ENCODE measurements at regions not wholly inside any gene's neighbourhood (a gene's known extent, or its start where the extent isn't known, plus 50 kb on each side); places are given as distances from the start of the nearest gene placed in this dataset.

GRCh38 chr3:18807593-18807992, 340.7 kb upstream of the KCNH8 start:
- Mint-ChIP-seq H3K36me3 (no peaks in the 10 kb centered on the region), H3K9me3 (peaks cover 0 to 3% (median 0%) of the 10 kb centered on the region in 7 donors), H3K4me1 (no peaks in the 10 kb centered on the region), H3K27me3 (ENCODE audit: low read depth in 3 of 3) (no peaks in the 10 kb centered on the region), H3K27ac (no peak overlapping the region), H3K4me3 (no peak overlapping the region)
- no peak overlapping the region for H3K4me3 ChIP-seq (replicated peaks in 1 of 3; ENCODE audit: low read depth in 2 of 3, low read length in 3 of 3)
- intact Hi-C loops (cut with micrococcal nuclease) = no loop called here
- no peaks in the 10 kb centered on the region for H3K4me1 ChIP-seq (ENCODE audit: control insufficient read depth in 1 of 2, insufficient read depth in 2 of 2, low read length in 2 of 2)
- H3K27me3 ChIP-seq (ENCODE audit: control insufficient read depth in 2 of 2, insufficient read depth in 2 of 2, low read length in 2 of 2) = no peaks in the 10 kb centered on the region
- H3K9me3 ChIP-seq (replicated peaks in 1 of 2; ENCODE audit: control insufficient read depth in 1 of 2, insufficient read depth in 1 of 2, low read length in 2 of 2) = no peaks in the 10 kb centered on the region
- WGBS (ENCODE audit: insufficient coverage) = 100% methylated on average over 1 of the region's 3 CpGs
- no peaks in the 10 kb centered on the region for H3K79me2 ChIP-seq (ENCODE audit: insufficient read depth, low read length)
- no peak overlapping the region for H3K9ac ChIP-seq (ENCODE audit: insufficient read depth, low read length, poor library complexity, severe bottlenecking)
- no peak overlapping the region for H2AFZ ChIP-seq (ENCODE audit: insufficient read depth, low read depth, low read length, poor library complexity, severe bottlenecking)
- H4K20me1 ChIP-seq (ENCODE audit: insufficient read depth, low read length) = no peaks in the 10 kb centered on the region
- DNase-seq = no peak
- H3K36me3 ChIP-seq (replicated peaks in 1 of 2; ENCODE audit: control insufficient read depth in 1 of 2, insufficient read depth in 2 of 2, low read length in 2 of 2) = no peaks in the 10 kb centered on the region
- no peak for TF ChIP-seq CTCF (IDR thresholded peaks at IDR 0.05)
- H3K4me2 ChIP-seq (replicated peaks; ENCODE audit: extremely low read depth, low read length, poor library complexity, severe bottlenecking) = no peak overlapping the region
- H3K27ac ChIP-seq (ENCODE audit: low read depth in 1 of 2, low read length in 2 of 2) = no peak overlapping the region

- Histone ChIP-seq H3K36me3 (replicated peaks in 1 of 2; ENCODE audit: control insufficient read depth in 1 of 2, insufficient read depth in 2 of 2, low read length in 2 of 2) (no peaks in the 10 kb centered on the region), H3K79me2 (ENCODE audit: insufficient read depth, low read length) (no peaks in the 10 kb centered on the region), H3K4me3 (replicated peaks in 1 of 3; ENCODE audit: low read depth in 2 of 3, low read length in 3 of 3) (no peak overlapping the region), H3K4me1 (ENCODE audit: control insufficient read depth in 1 of 2, insufficient read depth in 2 of 2, low read length in 2 of 2) (no peaks in the 10 kb centered on the region), H3K27ac (ENCODE audit: low read depth in 1 of 2, low read length in 2 of 2) (no peak overlapping the region), H3K27me3 (ENCODE audit: control insufficient read depth in 2 of 2, insufficient read depth in 2 of 2, low read length in 2 of 2) (no peaks in the 10 kb centered on the region), H3K4me2 (replicated peaks; ENCODE audit: extremely low read depth, low read length, poor library complexity, severe bottlenecking) (no peak overlapping the region), H4K20me1 (ENCODE audit: insufficient read depth, low read length) (no peaks in the 10 kb centered on the region), H3K9me3 (replicated peaks in 1 of 2; ENCODE audit: control insufficient read depth in 1 of 2, insufficient read depth in 1 of 2, low read length in 2 of 2) (no peaks in the 10 kb centered on the region), H2AFZ (ENCODE audit: insufficient read depth, low read depth, low read length, poor library complexity, severe bottlenecking) (no peak overlapping the region), H3K9ac (ENCODE audit: insufficient read depth, low read length, poor library complexity, severe bottlenecking) (no peak overlapping the region)
- intact Hi-C loops (cut with micrococcal nuclease) = no loop called here
- WGBS (ENCODE audit: insufficient coverage) = 100% methylated on average over 1 of the region's 5 CpGs
- Mint-ChIP-seq H3K4me1 (no peaks in the 10 kb centered on the region), H3K4me3 (no peak overlapping the region), H3K27me3 (ENCODE audit: low read depth in 3 of 3) (no peaks in the 10 kb centered on the region), H3K9me3 (peaks cover 0 to 3% (median 0%) of the 10 kb centered on the region in 7 donors), H3K27ac (no peak overlapping the region), H3K36me3 (no peaks in the 10 kb centered on the region)
- no peak for TF ChIP-seq CTCF (IDR thresholded peaks at IDR 0.05)
- DNase-seq = no peak
Measured at GRCh38 chr3:18806633-18807032, 341.7 kb upstream of the KCNH8 start.
